Smooth muscle cell (in vitro differentiated cells): ENCODE measurements at regions not wholly inside any gene's neighbourhood (a gene's known extent, or its start where the extent isn't known, plus 50 kb on each side); places are given as distances from the start of the nearest gene placed in this dataset.

Source experiments
- DNase-seq: peaks from one replicate; lab custom pipeline; 2025; ENCODE audit not compliant: unreplicated experiment; lab: John Stamatoyannopoulos, UW
- H2AFZ ChIP-seq: fragments of 200-600 bp; sonication (generic); 2 replicates; pipeline ENCODE4 v1.6.0; 2016; ENCODE audit warnings: antibody characterized with exemption, low read depth, mild to moderate bottlenecking
- H3F3A ChIP-seq: fragments of 200-600 bp; sonication (generic); 2 replicates; pipeline ENCODE4 v1.6.0; 2017; ENCODE audit warnings: antibody characterized with exemption, low read depth
- H3K27ac ChIP-seq: fragments of 200-600 bp; sonication (generic); 2 replicates; pipeline ENCODE4 v1.5.1; 2016; ENCODE audit warnings: low read depth, mild to moderate bottlenecking
- H3K27me3 ChIP-seq: fragments of 200-600 bp; sonication (generic); 2 replicates; pipeline ENCODE4 v1.6.1; 2016; ENCODE audit warnings: low read depth, mild to moderate bottlenecking
- H3K36me3 ChIP-seq: fragments of 200-600 bp; sonication (generic); 2 replicates; pipeline ENCODE4 v1.5.1; 2016; ENCODE audit warnings: low read depth
- H3K4me1 ChIP-seq: fragments of 200-600 bp; sonication (generic); 2 replicates; pipeline ENCODE4 v1.5.1; 2016; ENCODE audit warnings: low read depth
- H3K4me2 ChIP-seq: fragments of 200-600 bp; sonication (generic); 2 replicates; pipeline ENCODE4 v1.6.0; 2016; ENCODE audit warnings: mild to moderate bottlenecking
- H3K4me3 ChIP-seq: fragments of 200-600 bp; sonication (generic); 2 replicates; pipeline ENCODE4 v1.5.1; 2016; ENCODE audit warnings: mild to moderate bottlenecking
- H3K79me2 ChIP-seq: fragments of 200-600 bp; sonication (generic); 2 replicates; pipeline ENCODE4 v1.6.0; 2016; ENCODE audit warnings: low read depth, mild to moderate bottlenecking
- H3K9ac ChIP-seq: fragments of 200-600 bp; sonication (generic); 2 replicates; pipeline ENCODE4 v1.6.0; 2016; ENCODE audit warnings: low read depth
- H3K9me3 ChIP-seq: fragments of 200-600 bp; sonication (generic); replicated peaks from 2 replicates; pipeline ENCODE4 v1.5.1; 2016; ENCODE audit warnings: low read depth
- H4K20me1 ChIP-seq: fragments of 200-600 bp; sonication (generic); 2 replicates; pipeline ENCODE4 v1.6.0; 2016; ENCODE audit warnings: low read depth
- CTCF ChIP-seq: fragments of 200-600 bp; sonication (generic); IDR thresholded peaks from 2 replicates; pipeline ENCODE4 v1.5.1; 2017; ENCODE audit warnings: borderline replicate concordance, mild to moderate bottlenecking, antibody characterized with exemption; ENCODE audit not compliant: insufficient read depth, poor library complexity, severe bottlenecking
- WGBS: methylation state at CpG from one replicate; pipeline ENCODE4 v1.1.7; 2016; ENCODE audit warnings: low lambda C conversion rate; 5-methylcytosine and 5-hydroxymethylcytosine counted together

GRCh38 chrX:113726466-113726865 is 857.4 kb upstream of the HTR2C start:
- H3K79me2 ChIP-seq = no peaks in the 10 kb centered on the region
- no peaks in the 10 kb centered on the region for H3F3A ChIP-seq
- no peak overlapping the region for H2AFZ ChIP-seq
- no peak overlapping the region for H3K4me2 ChIP-seq
- H3K9ac ChIP-seq = no peak overlapping the region
- H4K20me1 ChIP-seq = no peaks in the 10 kb centered on the region
- DNase-seq = no peak
- H3K9me3 ChIP-seq = no peaks in the 10 kb centered on the region
- no peaks in the 10 kb centered on the region for H3K36me3 ChIP-seq
- 93% methylated on average over 4 of the region's 4 CpGs for WGBS
- H3K4me1 ChIP-seq = no peaks in the 10 kb centered on the region
- no peak overlapping the region for H3K4me3 ChIP-seq
- no peak overlapping the region for H3K27ac ChIP-seq
- no peaks in the 10 kb centered on the region for H3K27me3 ChIP-seq
- TF ChIP-seq CTCF = no peak

- Histone ChIP-seq H3F3A (no peaks in the 10 kb centered on the region), H2AFZ (no peak overlapping the region), H3K4me2 (no peak overlapping the region), H3K9ac (no peak overlapping the region), H3K36me3 (no peaks in the 10 kb centered on the region), H3K9me3 (no peaks in the 10 kb centered on the region), H3K4me1 (no peaks in the 10 kb centered on the region), H4K20me1 (no peaks in the 10 kb centered on the region), H3K4me3 (no peak overlapping the region), H3K27me3 (no peaks in the 10 kb centered on the region), H3K79me2 (no peaks in the 10 kb centered on the region), H3K27ac (no peak overlapping the region)
- 95% methylated on average over 3 of the region's 3 CpGs for WGBS
- TF ChIP-seq CTCF = no peak
- DNase-seq = no peak
Measured at GRCh38 chrX:113726009-113726408, 857.9 kb upstream of the HTR2C start.

DNA sequence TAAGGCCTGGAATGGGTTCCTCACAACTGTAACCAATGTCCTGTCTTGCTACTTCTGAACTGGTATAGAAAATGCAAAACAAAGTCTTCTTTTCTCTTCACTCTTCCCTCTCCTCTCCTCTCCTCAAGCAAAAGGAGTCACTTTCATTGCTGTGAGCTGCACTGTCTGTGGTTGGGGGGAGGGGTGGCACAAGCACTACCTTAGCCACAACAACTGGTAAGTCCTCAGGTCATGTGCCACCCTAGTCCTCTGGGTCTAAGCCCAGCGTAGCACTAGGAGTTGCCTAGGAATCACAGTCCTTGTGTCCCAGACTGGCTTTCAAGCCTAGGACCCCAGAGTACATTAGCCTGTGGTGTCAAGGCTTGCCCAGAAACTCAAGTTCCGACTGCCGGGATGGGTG is 859.3 kb upstream of the AMOT start:
- Histone ChIP-seq H2AFZ (no peak overlapping the region), H3F3A (no peaks in the 10 kb centered on the region), H3K36me3 (no peaks in the 10 kb centered on the region), H3K27ac (no peak overlapping the region), H4K20me1 (no peaks in the 10 kb centered on the region), H3K27me3 (no peaks in the 10 kb centered on the region), H3K4me1 (no peaks in the 10 kb centered on the region), H3K9me3 (no peaks in the 10 kb centered on the region), H3K4me2 (no peak overlapping the region), H3K79me2 (no peaks in the 10 kb centered on the region), H3K9ac (no peak overlapping the region), H3K4me3 (no peak overlapping the region)
- no peak for DNase-seq
- WGBS = 94% methylated on average over 3 of the region's 3 CpGs
- TF ChIP-seq CTCF = no peak

- Histone ChIP-seq H3K9ac (no peak overlapping the region), H3K9me3 (no peaks in the 10 kb centered on the region), H4K20me1 (no peaks in the 10 kb centered on the region), H3K27me3 (no peaks in the 10 kb centered on the region), H3K79me2 (no peaks in the 10 kb centered on the region), H3K27ac (no peak overlapping the region), H3F3A (no peaks in the 10 kb centered on the region), H3K4me1 (no peaks in the 10 kb centered on the region), H3K4me3 (no peak overlapping the region), H3K36me3 (no peaks in the 10 kb centered on the region), H3K4me2 (no peak overlapping the region), H2AFZ (no peak overlapping the region)
- no peak for DNase-seq
- 80% methylated on average over 1 of the region's 1 CpG for WGBS
- no peak for TF ChIP-seq CTCF
Measured at GRCh38 chrX:113675278-113675677, 834.6 kb upstream of the AMOT start.
